Subcutaneous abdominal adipose tissue (tissue), 5 donors: ENCODE measurements at regions not wholly inside any gene's neighbourhood (a gene's known extent, or its start where the extent isn't known, plus 50 kb on each side); places are given as distances from the start of the nearest gene placed in this dataset.

Experiments used
- H3K27ac ChIP-seq: one replicate; pipeline ENCODE4 v1.7.0; 2013; ENCODE audit warnings: low read depth, mild to moderate bottlenecking, inconsistent platforms, low read length, moderate library complexity
- H3K27me3 ChIP-seq, 5 donors: one replicate each; pipeline ENCODE4 v1.7.0; 2013; ENCODE audit warnings: low read length in 5 of 5, inconsistent platforms in 1 of 5; ENCODE audit not compliant: control insufficient read depth in 5 of 5, insufficient read depth in 4 of 5
- H3K36me3 ChIP-seq, 5 donors: one replicate each; pipeline ENCODE4 v1.7.0; 2013; ENCODE audit warnings: low read length in 5 of 5; ENCODE audit not compliant: control insufficient read depth in 5 of 5, insufficient read depth in 5 of 5
- H3K4me1 ChIP-seq, 5 donors: one replicate each; pipeline ENCODE4 v1.7.0; 2013; ENCODE audit warnings: low read length in 5 of 5, mild to moderate bottlenecking in 3 of 5, moderate library complexity in 1 of 5; ENCODE audit not compliant: control insufficient read depth in 5 of 5, insufficient read depth in 5 of 5
- H3K4me3 ChIP-seq, 5 donors: one replicate each; pipeline ENCODE4 v1.7.0; 2013; ENCODE audit warnings: low read length in 5 of 5, low read depth in 1 of 5
- H3K9ac ChIP-seq, 5 donors: one replicate each; pipeline ENCODE4 v1.7.0; 2013; ENCODE audit warnings: low read length in 5 of 5, mild to moderate bottlenecking in 4 of 5, moderate library complexity in 3 of 5
- H3K9me3 ChIP-seq, 5 donors: one replicate each; pipeline ENCODE4 v1.7.0; 2013; ENCODE audit warnings: low read length in 5 of 5; ENCODE audit not compliant: control insufficient read depth in 5 of 5
- donor health status: healthy.
- donor health status: healthy.
- donor health status: healthy.
- donor health status: healthy.
- donor health status: healthy.

GRCh38 chr9:106288689-106289088, 574.3 kb upstream of the ZNF462 start:
- no peak overlapping the region for H3K9ac ChIP-seq
- peaks cover 0 to 14% (median 9%) of the 10 kb centered on the region in 5 donors for H3K4me1 ChIP-seq
- no peaks in the 10 kb centered on the region for H3K36me3 ChIP-seq
- no peaks in the 10 kb centered on the region for H3K9me3 ChIP-seq
- no peaks in the 10 kb centered on the region for H3K27me3 ChIP-seq
- H3K4me3 ChIP-seq: no peak overlapping the region
- H3K27ac ChIP-seq: no peak overlapping the region

- H3K27ac ChIP-seq: no peak overlapping the region
- no peaks in the 10 kb centered on the region for H3K27me3 ChIP-seq
- no peak overlapping the region for H3K4me3 ChIP-seq
- no peaks in the 10 kb centered on the region for H3K36me3 ChIP-seq
- H3K9me3 ChIP-seq: no peaks in the 10 kb centered on the region
- peaks cover 0 to 10% (median 8%) of the 10 kb centered on the region in 5 donors for H3K4me1 ChIP-seq
- no peak overlapping the region for H3K9ac ChIP-seq
Observed at GRCh38 chr9:106291786-106292185, 571.2 kb upstream of the ZNF462 start.

GRCh38 chr9:106296426-106296825, 566.5 kb upstream of the ZNF462 start:
- Histone ChIP-seq H3K9me3 (no peaks in the 10 kb centered on the region), H3K36me3 (no peaks in the 10 kb centered on the region), H3K4me1 (no peaks in the 10 kb centered on the region)

DNA sequence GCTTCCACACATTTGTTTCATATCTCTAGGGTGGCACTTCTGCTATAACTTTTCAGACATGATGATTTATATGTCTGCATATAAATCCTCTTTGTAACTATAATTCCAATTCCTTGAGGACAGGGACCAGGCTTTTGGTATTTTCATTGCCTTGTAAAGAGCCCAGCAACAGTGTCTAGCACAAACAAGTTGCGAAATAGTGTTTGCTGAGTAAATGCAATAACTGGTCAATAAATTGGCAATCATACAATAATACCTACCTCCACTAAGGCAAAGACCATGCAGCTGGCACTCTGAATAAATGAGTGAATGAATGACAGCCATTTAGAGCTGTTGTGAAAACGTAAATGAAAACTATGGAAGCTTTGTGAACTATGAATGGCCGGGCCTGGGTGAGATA, 564.0 kb upstream of the ZNF462 start:
- H3K9me3 ChIP-seq: no peaks in the 10 kb centered on the region
- no peaks in the 10 kb centered on the region for H3K4me1 ChIP-seq
- H3K36me3 ChIP-seq: no peaks in the 10 kb centered on the region
- H3K27ac ChIP-seq: no peak overlapping the region
- H3K4me3 ChIP-seq: no peak overlapping the region
- no peak overlapping the region for H3K9ac ChIP-seq
- H3K27me3 ChIP-seq: no peaks in the 10 kb centered on the region

More at GRCh38 chr9:106296426-106296825, 566.5 kb upstream of the ZNF462 start:
- Histone ChIP-seq H3K27ac (no peak overlapping the region), H3K4me3 (no peak overlapping the region), H3K27me3 (no peaks in the 10 kb centered on the region), H3K9ac (no peak overlapping the region)

DNA sequence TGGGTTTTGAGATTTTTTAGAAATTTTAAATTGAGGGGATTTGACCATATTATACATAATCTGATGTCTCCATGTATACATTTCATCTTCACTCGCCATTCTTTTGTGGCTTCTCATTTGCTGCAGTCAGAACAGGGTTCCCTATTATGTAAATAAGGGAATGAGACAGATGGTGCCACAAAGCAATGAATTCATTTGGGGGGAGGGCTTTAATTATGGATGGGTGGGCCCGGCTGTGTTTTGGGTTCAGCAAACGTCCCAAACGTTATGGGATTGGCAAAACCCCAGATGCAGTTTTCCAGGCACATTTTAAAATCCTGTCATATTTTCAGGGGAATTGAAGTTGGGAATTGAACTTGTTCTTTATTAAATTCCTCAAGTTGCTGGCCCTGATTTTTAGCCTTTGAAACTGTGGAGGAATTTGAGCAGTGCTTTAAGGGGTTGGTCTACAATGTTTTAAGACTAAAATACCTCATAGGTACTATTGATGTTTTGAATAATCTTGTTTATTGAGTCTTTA, 558.5 kb upstream of the ZNF462 start:
- no peaks in the 10 kb centered on the region for H3K36me3 ChIP-seq
- no peaks in the 10 kb centered on the region for H3K27me3 ChIP-seq
- H3K27ac ChIP-seq: no peak overlapping the region
- no peak overlapping the region for H3K4me3 ChIP-seq
- H3K9me3 ChIP-seq: no peaks in the 10 kb centered on the region
- H3K9ac ChIP-seq: no peak overlapping the region
- peaks cover 0 to 6% (median 0%) of the 10 kb centered on the region in 5 donors for H3K4me1 ChIP-seq

DNA sequence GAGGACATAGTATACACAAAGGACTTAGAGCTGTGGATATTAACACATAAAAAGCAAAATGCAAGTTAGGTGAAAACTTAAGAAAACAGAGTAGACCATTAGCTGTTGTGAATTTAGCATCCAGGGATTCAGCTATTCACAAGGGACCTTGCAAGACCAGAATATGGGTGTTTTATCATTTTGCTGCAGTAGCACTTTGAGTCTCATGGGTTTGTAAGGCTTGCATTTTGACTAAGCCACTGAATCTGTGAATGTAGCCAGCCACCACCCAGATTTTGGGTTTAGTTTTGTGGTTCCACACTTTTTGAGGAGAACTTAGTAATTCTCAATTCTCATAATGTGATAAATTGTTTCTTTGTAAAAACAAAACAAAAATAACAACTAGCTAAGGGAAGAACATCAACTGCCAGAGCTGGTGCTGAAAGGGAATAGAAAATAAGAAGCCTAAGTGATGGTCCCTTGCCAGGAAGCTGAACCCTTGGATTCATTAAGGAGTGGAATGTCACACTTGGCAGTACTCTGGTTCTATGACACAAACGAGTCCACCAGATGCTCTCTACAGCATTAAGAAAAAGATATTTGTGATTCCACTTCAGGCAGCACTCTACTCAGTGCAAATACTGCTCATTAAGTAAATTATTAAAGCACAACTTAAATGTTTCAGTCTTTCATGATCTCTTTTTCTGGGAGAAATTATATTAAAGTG, 557.4 kb upstream of the ZNF462 start:
- Histone ChIP-seq H3K4me1 (peaks cover 0 to 6% (median 0%) of the 10 kb centered on the region in 5 donors), H3K36me3 (no peaks in the 10 kb centered on the region), H3K27me3 (no peaks in the 10 kb centered on the region), H3K9ac (no peak overlapping the region), H3K27ac (no peak overlapping the region), H3K4me3 (no peak overlapping the region), H3K9me3 (no peaks in the 10 kb centered on the region)

- Histone ChIP-seq H3K9ac (no peak overlapping the region), H3K27me3 (no peaks in the 10 kb centered on the region), H3K4me3 (no peak overlapping the region), H3K36me3 (no peaks in the 10 kb centered on the region), H3K9me3 (no peaks in the 10 kb centered on the region), H3K27ac (no peak overlapping the region), H3K4me1 (peaks cover 0 to 6% (median 0%) of the 10 kb centered on the region in 5 donors)
Observed at GRCh38 chr9:106307670-106308069, 555.3 kb upstream of the ZNF462 start.

- H3K9ac ChIP-seq: no peak overlapping the region
- no peak overlapping the region for H3K4me3 ChIP-seq
- no peaks in the 10 kb centered on the region for H3K36me3 ChIP-seq
- H3K9me3 ChIP-seq: no peaks in the 10 kb centered on the region
- peaks cover 0 to 6% (median 0%) of the 10 kb centered on the region in 5 donors for H3K4me1 ChIP-seq
- H3K27ac ChIP-seq: no peak overlapping the region
- H3K27me3 ChIP-seq: no peaks in the 10 kb centered on the region
Observed at GRCh38 chr9:106309925-106310324, 553.0 kb upstream of the ZNF462 start.

- Histone ChIP-seq H3K4me1 (peaks cover 0 to 4% (median 0%) of the 10 kb centered on the region in 5 donors), H3K27ac (no peak overlapping the region), H3K36me3 (no peaks in the 10 kb centered on the region)
Observed at GRCh38 chr9:106310782-106311181, 552.2 kb upstream of the ZNF462 start.

GRCh38 chr9:106312906-106313305, 550.1 kb upstream of the ZNF462 start:
- Histone ChIP-seq H3K9me3 (no peaks in the 10 kb centered on the region), H3K27me3 (no peaks in the 10 kb centered on the region), H3K36me3 (no peaks in the 10 kb centered on the region), H3K9ac (no peak overlapping the region), H3K4me3 (no peak overlapping the region), H3K27ac (no peak overlapping the region), H3K4me1 (no peaks in the 10 kb centered on the region)

More at GRCh38 chr9:106310782-106311181, 552.2 kb upstream of the ZNF462 start:
- no peaks in the 10 kb centered on the region for H3K9me3 ChIP-seq
- no peaks in the 10 kb centered on the region for H3K27me3 ChIP-seq
- no peak overlapping the region for H3K9ac ChIP-seq
- H3K4me3 ChIP-seq: no peak overlapping the region
